Thymus (tissue), 11 donors: ENCODE measurements at regions not wholly inside any gene's neighbourhood (a gene's known extent, or its start where the extent isn't known, plus 50 kb on each side); places are given as distances from the start of the nearest gene placed in this dataset.

Experiments used
- DNase-seq, 9 donors: peaks; one replicate each; pipeline ENCODE4 v3.0.0-alpha.2; 2013; ENCODE audit warnings: low spot score in 9 of 9, low read depth in 6 of 9, missing footprints in 1 of 9
- H3K27ac ChIP-seq, 2 donors: one replicate each; pipeline ENCODE4 v1.5.1; 2013; ENCODE audit warnings: control low read depth in 1 of 2, low read depth in 1 of 2, low read length in 1 of 2, mild to moderate bottlenecking in 1 of 2, moderate library complexity in 1 of 2
- H3K27me3 ChIP-seq, 2 donors: one replicate each; pipeline ENCODE4 v1.5.1; 2013; ENCODE audit warnings: low read length in 1 of 2; ENCODE audit not compliant: control insufficient read depth in 2 of 2, insufficient read depth in 1 of 2
- H3K36me3 ChIP-seq, 2 donors: one replicate each; pipeline ENCODE4 v1.5.1; 2013; ENCODE audit warnings: low read length in 1 of 2, mild to moderate bottlenecking in 1 of 2, moderate library complexity in 1 of 2; ENCODE audit not compliant: control insufficient read depth in 2 of 2, insufficient read depth in 2 of 2
- H3K4me1 ChIP-seq, 2 donors: one replicate each; pipeline ENCODE4 v1.5.1; 2013; ENCODE audit warnings: low read length in 2 of 2; ENCODE audit not compliant: control insufficient read depth in 2 of 2, insufficient read depth in 2 of 2
- H3K4me3 ChIP-seq, 2 donors: one replicate each; pipeline ENCODE4 v1.5.1; 2013; ENCODE audit warnings: low read length in 2 of 2, control low read depth in 1 of 2, mild to moderate bottlenecking in 1 of 2
- H3K9me3 ChIP-seq, 2 donors: one replicate each; pipeline ENCODE4 v1.5.1; 2013; ENCODE audit warnings: low read length in 1 of 2, mild to moderate bottlenecking in 1 of 2; ENCODE audit not compliant: control insufficient read depth in 2 of 2, insufficient read depth in 1 of 2
- WGBS: extraction: QIAGEN DNeasy Blood & Tissue Kit; methylation state at CpG from one replicate; pipeline ENCODE4 v1.1.7; 2013; 5-methylcytosine and 5-hydroxymethylcytosine counted together
- donor health status: healthy.

GRCh38 chr10:130952086-130952485 lies 359.4 kb downstream of the TCERG1L start:
- Histone ChIP-seq H3K27me3 (no peaks in the 10 kb centered on the region), H3K36me3 (no peaks in the 10 kb centered on the region), H3K9me3 (no peaks in the 10 kb centered on the region), H3K27ac (no peak overlapping the region), H3K4me3 (no peak overlapping the region), H3K4me1 (no peaks in the 10 kb centered on the region)
- DNase-seq: no peak
- WGBS: 95% methylated on average over 5 of the region's 5 CpGs

GRCh38 chr10:130954326-130954905 lies 357.1 kb downstream of the TCERG1L start:
- DNase-seq: no peak
- no peaks in the 10 kb centered on the region for H3K27me3 ChIP-seq
- no peaks in the 10 kb centered on the region for H3K36me3 ChIP-seq
- H3K9me3 ChIP-seq: no peaks in the 10 kb centered on the region
- H3K4me3 ChIP-seq: no peak overlapping the region
- WGBS: 76% methylated on average over 8 of the region's 8 CpGs
- H3K27ac ChIP-seq: no peak overlapping the region
- no peaks in the 10 kb centered on the region for H3K4me1 ChIP-seq

- 75% methylated on average over 8 of the region's 8 CpGs for WGBS
Measured at GRCh38 chr10:130956251-130956650, 355.3 kb downstream of the TCERG1L start.

GRCh38 chr10:130957423-130957822 lies 354.1 kb downstream of the TCERG1L start:
- Histone ChIP-seq H3K27ac (no peak overlapping the region), H3K27me3 (no peaks in the 10 kb centered on the region), H3K36me3 (no peaks in the 10 kb centered on the region), H3K9me3 (no peaks in the 10 kb centered on the region), H3K4me3 (no peak overlapping the region), H3K4me1 (no peaks in the 10 kb centered on the region)
- 95% methylated on average over 5 of the region's 5 CpGs for WGBS
- DNase-seq: no peak

More at GRCh38 chr10:130956251-130956650, 355.3 kb downstream of the TCERG1L start:
- DNase-seq: no peak
- H3K4me3 ChIP-seq: no peak overlapping the region
- no peaks in the 10 kb centered on the region for H3K27me3 ChIP-seq
- no peaks in the 10 kb centered on the region for H3K4me1 ChIP-seq
- no peaks in the 10 kb centered on the region for H3K9me3 ChIP-seq
- no peak overlapping the region for H3K27ac ChIP-seq
- H3K36me3 ChIP-seq: no peaks in the 10 kb centered on the region

GRCh38 chr10:130958003-130958402 lies 353.5 kb downstream of the TCERG1L start:
- peaks cover 0 to 2% of the 10 kb centered on the region in 2 donors for H3K9me3 ChIP-seq
- WGBS: 82% methylated on average over 6 of the region's 6 CpGs

GRCh38 chr10:130958981-130959751 lies 352.4 kb downstream of the TCERG1L start:
- Histone ChIP-seq H3K4me3 (no peak overlapping the region), H3K27me3 (no peaks in the 10 kb centered on the region), H3K4me1 (no peaks in the 10 kb centered on the region), H3K27ac (no peak overlapping the region), H3K36me3 (no peaks in the 10 kb centered on the region), H3K9me3 (peaks cover 0 to 5% of the 10 kb centered on the region in 2 donors)
- DNase-seq: no peak
- 94% methylated on average over 16 of the region's 16 CpGs for WGBS

More at GRCh38 chr10:130958003-130958402, 353.5 kb downstream of the TCERG1L start:
- Histone ChIP-seq H3K36me3 (no peaks in the 10 kb centered on the region), H3K27me3 (no peaks in the 10 kb centered on the region), H3K4me1 (no peaks in the 10 kb centered on the region), H3K27ac (no peak overlapping the region), H3K4me3 (no peak overlapping the region)
- DNase-seq: no peak

GRCh38 chr10:130959752-130960195 lies 351.7 kb downstream of the TCERG1L start:
- Histone ChIP-seq H3K27ac (no peak overlapping the region), H3K4me3 (no peak overlapping the region), H3K36me3 (no peaks in the 10 kb centered on the region), H3K27me3 (no peaks in the 10 kb centered on the region), H3K9me3 (peaks cover 0 to 5% of the 10 kb centered on the region in 2 donors), H3K4me1 (no peaks in the 10 kb centered on the region)
- no peak for DNase-seq
- 90% methylated on average over 8 of the region's 8 CpGs for WGBS

GRCh38 chr10:130960531-130960930 lies 351.0 kb downstream of the TCERG1L start:
- H3K27me3 ChIP-seq: no peaks in the 10 kb centered on the region
- 77% methylated on average over 8 of the region's 8 CpGs for WGBS
- H3K4me1 ChIP-seq: no peaks in the 10 kb centered on the region
- peaks cover 0 to 5% of the 10 kb centered on the region in 2 donors for H3K9me3 ChIP-seq
- no peak overlapping the region for H3K27ac ChIP-seq
- H3K4me3 ChIP-seq: no peak overlapping the region
- no peak for DNase-seq
- no peaks in the 10 kb centered on the region for H3K36me3 ChIP-seq

GRCh38 chr10:130961506-130962239 lies 349.8 kb downstream of the TCERG1L start:
- WGBS: 94% methylated on average over 5 of the region's 5 CpGs

More at GRCh38 chr10:130961506-130962239, 349.8 kb downstream of the TCERG1L start:
- no peak overlapping the region for H3K27ac ChIP-seq
- no peaks in the 10 kb centered on the region for H3K4me1 ChIP-seq
- H3K36me3 ChIP-seq: no peaks in the 10 kb centered on the region
- no peaks in the 10 kb centered on the region for H3K27me3 ChIP-seq
- no peak for DNase-seq
- no peak overlapping the region for H3K4me3 ChIP-seq
- H3K9me3 ChIP-seq: peaks cover 0 to 5% of the 10 kb centered on the region in 2 donors
